ENCODE measurements at regions not wholly inside any gene's neighbourhood (a gene's known extent, or its start where the extent isn't known, plus 50 kb on each side); places are given as distances from the start of the nearest gene placed in this dataset.
"Not testable (repeated sequence)": the region's sequence is repeated elsewhere in the genome, so short reads cannot be mapped to it uniquely, and the experiment has no call there.

DNA sequence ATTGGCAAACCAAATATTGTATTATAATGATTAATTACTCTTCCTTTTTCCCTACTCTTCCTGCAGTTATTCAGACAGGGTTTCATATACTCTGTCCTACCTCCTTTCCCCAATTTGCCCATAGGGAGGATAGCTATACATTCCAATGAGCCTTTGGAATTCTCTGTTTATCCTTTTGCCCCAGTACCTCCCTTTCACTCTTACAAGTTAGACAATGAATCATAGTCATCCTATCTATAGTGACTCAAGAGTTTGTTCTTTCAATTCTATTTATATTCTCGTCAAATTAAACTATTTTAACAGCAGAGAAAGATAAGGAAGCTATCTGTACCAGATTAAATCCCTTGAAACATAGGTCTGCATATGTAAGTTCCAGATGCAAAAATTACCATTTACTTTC is 437.5 kb downstream of the NR4A2 start:
- H3K27me3 ChIP-seq, result no peaks in the 10 kb centered on the region
- TF ChIP-seq CTCF (IDR thresholded peaks at IDR 0.05) (no peak), POLR2A (IDR thresholded peaks at IDR 0.05) (no peak)
- no peak for DNase-seq
- no peaks in the 10 kb centered on the region for H3K9me3 ChIP-seq
- H3K36me3 ChIP-seq, result no peaks in the 10 kb centered on the region
- H3K27ac ChIP-seq, result no peak overlapping the region
- H3K4me3 ChIP-seq, result no peak overlapping the region
- H3K4me1 ChIP-seq, result no peaks in the 10 kb centered on the region

- H3K9me3 ChIP-seq, H3K36me3 ChIP-seq, H3K27me3 ChIP-seq, H3K27ac ChIP-seq, H3K4me1 ChIP-seq, H3K4me3 ChIP-seq, DNase-seq: not testable (repeated sequence)
Measured at GRCh38 chr2:155880382-155880781, 452.1 kb downstream of the NR4A2 start.

DNA sequence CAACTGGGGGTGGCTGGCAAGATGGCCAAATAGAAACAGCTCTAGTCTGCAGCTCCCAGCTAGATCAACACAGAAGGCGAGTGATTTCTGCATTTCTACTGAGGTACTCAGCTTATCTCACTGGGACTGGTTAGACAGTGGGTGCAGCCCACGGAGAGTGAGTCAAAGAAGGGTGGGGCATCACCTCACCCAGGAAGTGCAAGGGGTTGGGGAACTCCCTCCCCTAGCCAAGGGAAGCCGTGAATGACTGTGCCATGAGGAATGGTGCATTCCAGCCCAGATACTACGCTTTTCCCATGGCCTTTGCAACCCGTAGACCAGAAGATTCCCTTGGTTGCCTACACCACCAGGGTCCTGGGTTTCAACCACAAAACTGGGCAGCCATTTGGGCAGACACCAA is 452.6 kb downstream of the NR4A2 start:
- not testable (repeated sequence) for H3K4me3 ChIP-seq, H3K9me3 ChIP-seq, H3K27me3 ChIP-seq, H3K36me3 ChIP-seq, H3K27ac ChIP-seq, H3K4me1 ChIP-seq
- DNase-seq, result peak in 1 of 3 donors; percentile 37

- H3K4me3 ChIP-seq, result no peak overlapping the region
- no peak overlapping the region for H3K27ac ChIP-seq
- no peaks in the 10 kb centered on the region for H3K27me3 ChIP-seq
- DNase-seq, result no peak
- no peaks in the 10 kb centered on the region for H3K9me3 ChIP-seq
- H3K4me1 ChIP-seq, result no peaks in the 10 kb centered on the region
- H3K36me3 ChIP-seq, result no peaks in the 10 kb centered on the region
- no peak for TF ChIP-seq POLR2A (IDR thresholded peaks at IDR 0.05)
- no peak for TF ChIP-seq CTCF (IDR thresholded peaks at IDR 0.05)
Measured at GRCh38 chr2:155872396-155872795, 460.1 kb downstream of the NR4A2 start.

DNA sequence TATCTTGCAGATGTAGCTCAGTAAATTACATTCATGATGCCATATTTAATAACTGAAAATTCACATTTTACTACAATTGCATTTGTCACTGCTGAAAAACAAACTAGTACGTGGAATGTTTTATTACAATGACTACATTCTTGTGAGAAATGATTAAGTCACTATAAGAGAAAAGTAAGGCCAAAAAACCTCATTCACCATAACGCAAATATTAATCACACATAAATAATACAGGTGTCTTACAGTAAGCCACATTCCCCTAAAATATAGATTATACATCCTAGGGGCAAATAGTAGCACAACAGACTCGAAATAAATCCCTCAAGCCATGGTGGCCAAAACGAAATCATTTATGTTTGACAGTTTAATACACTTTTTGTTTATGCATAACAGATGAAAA is 460.6 kb downstream of the NR4A2 start:
- H3K27me3 ChIP-seq, result no peaks in the 10 kb centered on the region
- DNase-seq, result no peak
- no peaks in the 10 kb centered on the region for H3K4me1 ChIP-seq
- H3K27ac ChIP-seq, result no peak overlapping the region
- H3K4me3 ChIP-seq, result no peak overlapping the region
- H3K36me3 ChIP-seq, result no peaks in the 10 kb centered on the region
- TF ChIP-seq CTCF (IDR thresholded peaks at IDR 0.05) (no peak), POLR2A (IDR thresholded peaks at IDR 0.05) (no peak)
- no peaks in the 10 kb centered on the region for H3K9me3 ChIP-seq

DNA sequence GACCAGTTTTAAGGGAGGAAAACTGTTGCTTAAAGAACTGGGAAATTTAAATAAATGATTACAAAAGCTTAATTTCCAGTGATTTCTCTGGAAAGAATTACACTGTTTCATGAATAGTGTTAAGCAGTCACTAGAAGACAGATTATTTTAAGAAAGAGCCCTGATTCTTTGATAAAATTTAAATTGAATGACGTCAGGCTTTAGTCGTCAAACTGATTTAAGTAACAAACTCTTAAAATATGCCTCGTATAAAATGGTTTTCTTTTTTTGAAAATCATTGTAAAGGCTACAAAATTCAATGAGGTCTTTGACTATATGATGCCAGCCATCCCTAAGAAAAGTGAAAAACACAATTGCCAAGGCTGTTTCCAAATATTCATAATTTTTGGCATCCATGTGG is 465.0 kb downstream of the NR4A2 start:
- Histone ChIP-seq H3K27ac (no peak overlapping the region), H3K27me3 (no peaks in the 10 kb centered on the region), H3K9me3 (no peaks in the 10 kb centered on the region), H3K36me3 (no peaks in the 10 kb centered on the region), H3K4me1 (no peaks in the 10 kb centered on the region), H3K4me3 (no peak overlapping the region)
- DNase-seq, result no peak
- TF ChIP-seq CTCF (IDR thresholded peaks at IDR 0.05) (no peak), POLR2A (IDR thresholded peaks at IDR 0.05) (no peak)

- TF ChIP-seq CTCF (IDR thresholded peaks at IDR 0.05) (no peak), POLR2A (IDR thresholded peaks at IDR 0.05) (no peak)
- no peaks in the 10 kb centered on the region for H3K27me3 ChIP-seq
- no peak overlapping the region for H3K27ac ChIP-seq
- no peaks in the 10 kb centered on the region for H3K36me3 ChIP-seq
- no peak for DNase-seq
- no peaks in the 10 kb centered on the region for H3K9me3 ChIP-seq
- no peak overlapping the region for H3K4me3 ChIP-seq
- no peaks in the 10 kb centered on the region for H3K4me1 ChIP-seq
Measured at GRCh38 chr2:155866477-155866876, 466.0 kb downstream of the NR4A2 start.

All from Peyer's patch (tissue), 4 donors.